Transverse colon (tissue), 4 donors: ENCODE measurements at regions not wholly inside any gene's neighbourhood (a gene's known extent, or its start where the extent isn't known, plus 50 kb on each side); places are given as distances from the start of the nearest gene placed in this dataset.
A peak's percentile ranks its signal among the peaks of the same experiment; 100 is the strongest.

Experiments
- DNase-seq: peaks from one replicate; pipeline ENCODE4 v3.0.0-alpha.2; 2019
- H3K27ac ChIP-seq, 4 donors: fragments of 200-600 bp; sonication (generic); 2 replicates each; pipeline ENCODE4 v1.5.1; 2016 to 2018; ENCODE audit warnings: inconsistent platforms in 4 of 4
- H3K27me3 ChIP-seq: fragments of 200-600 bp; sonication (generic); 2 replicates; pipeline ENCODE4 v1.5.1; 2017; ENCODE audit warnings: inconsistent platforms
- H3K36me3 ChIP-seq, 4 donors: fragments of 200-600 bp; sonication (generic); 2 replicates each; pipeline ENCODE4 v1.5.1; 2017 to 2019; ENCODE audit warnings: inconsistent platforms in 4 of 4
- H3K4me1 ChIP-seq, 4 donors: fragments of 200-600 bp; sonication (generic); 2 replicates each; pipeline ENCODE4 v1.5.1; 2017 to 2020; ENCODE audit warnings: inconsistent platforms in 4 of 4
- H3K4me3 ChIP-seq, 4 donors: fragments of 200-600 bp; sonication (generic); 1 replicate in 1 of 4; 2 replicates in 3 of 4; pipeline versions ENCODE4 v1.5.1 to v1.6.1; 2017 to 2019; ENCODE audit warnings: inconsistent platforms in 4 of 4
- H3K9me3 ChIP-seq, 2 donors: fragments of 200-600 bp; sonication (generic); 2 replicates each; pipeline ENCODE4 v1.5.1; 2017 to 2019; ENCODE audit warnings: inconsistent platforms in 2 of 2
- EP300 ChIP-seq: sonication (generic); formaldehyde crosslinking; IDR thresholded peaks from one replicate; pipeline ENCODE4 v1.6.1; 2017; ENCODE audit warnings: antibody characterized with exemption, low read depth
- POLR2A ChIP-seq: fragments of 450-650 bp; IDR thresholded peaks from one replicate; pipeline ENCODE4 v1.6.1; 2016; ENCODE audit warnings: antibody characterized with exemption, mild to moderate bottlenecking, moderate library complexity
- POLR2AphosphoS5 ChIP-seq, 3 donors: sonication (generic); formaldehyde crosslinking; IDR thresholded peaks; one replicate each; pipeline ENCODE4 v1.6.1; 2016; ENCODE audit warnings: antibody characterized with exemption in 3 of 3
- WGBS, 2 donors: methylation state at CpG; one replicate each; pipeline ENCODE4 v1.1.5; 2018; ENCODE audit warnings: low coverage in 1 of 2; 5-methylcytosine and 5-hydroxymethylcytosine counted together
- in situ Hi-C, 4 donors: fragments of 200-750 bp; cut with MboI; loops; one replicate each; pipeline versions ENCODE4 v1.15.0 to v1.15.1; 2017; ENCODE audit warnings: low sequenced_read_pairs in 3 of 4, low pct_ligation_motif_present in 1 of 4, low pct_unique_long_range_greater_than_20kb in 1 of 4
- intact Hi-C: fragments of 100-400 bp; cut with DNase I; formaldehyde crosslinking; loops from one replicate; pipeline ENCODE4 v1.15.1; 2023; ENCODE audit warnings: low total_unique reads
- TF ChIP-seq, protein P1 (sequence below), 5 experiments: fragments of 200-600 bp in 3 of 5; fragments of 450-650 bp in 2 of 5; sonication (generic) in 3 of 5; IDR thresholded peaks; 1 replicate in 2 of 5; 2 replicates in 3 of 5; pipeline ENCODE4 v1.5.1; 2016 to 2017; ENCODE audit warnings: antibody characterized with exemption in 5 of 5, inconsistent platforms in 3 of 5, mild to moderate bottlenecking in 2 of 5, moderate library complexity in 1 of 5

DNA sequence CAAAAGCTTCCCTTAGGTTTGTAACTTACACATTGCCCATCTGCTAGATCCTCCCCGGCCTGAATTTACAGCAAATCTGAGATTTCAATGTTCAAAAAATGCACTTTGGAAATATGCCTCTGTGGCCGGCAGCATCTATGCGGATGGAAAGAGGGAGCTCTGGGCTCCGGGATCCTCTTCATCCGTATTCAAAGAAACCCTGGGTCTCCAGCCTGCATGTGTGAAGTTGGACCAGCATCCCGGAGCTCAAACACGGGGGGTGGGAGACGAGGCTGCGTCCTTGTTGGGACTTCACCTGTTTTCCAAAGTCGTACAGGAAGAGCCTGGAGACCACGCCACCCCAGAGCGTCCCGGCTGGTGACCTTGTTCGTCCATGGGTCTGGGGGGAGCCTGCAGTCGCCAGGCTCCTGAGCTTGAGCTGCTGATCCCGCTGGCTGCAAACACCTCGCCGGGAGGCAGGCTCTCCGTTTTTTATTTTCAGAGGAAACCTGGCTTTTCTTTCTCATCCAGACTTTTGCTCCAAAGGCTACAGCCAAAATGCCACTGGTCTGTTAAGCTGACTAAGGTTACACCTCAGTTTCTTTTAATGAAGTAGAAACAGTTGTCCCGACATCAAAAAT, 77.4 kb downstream of the PTGR3 start:
- no peaks in the 10 kb centered on the region for H3K36me3 ChIP-seq
- in situ Hi-C loops = no loop called here

DNA sequence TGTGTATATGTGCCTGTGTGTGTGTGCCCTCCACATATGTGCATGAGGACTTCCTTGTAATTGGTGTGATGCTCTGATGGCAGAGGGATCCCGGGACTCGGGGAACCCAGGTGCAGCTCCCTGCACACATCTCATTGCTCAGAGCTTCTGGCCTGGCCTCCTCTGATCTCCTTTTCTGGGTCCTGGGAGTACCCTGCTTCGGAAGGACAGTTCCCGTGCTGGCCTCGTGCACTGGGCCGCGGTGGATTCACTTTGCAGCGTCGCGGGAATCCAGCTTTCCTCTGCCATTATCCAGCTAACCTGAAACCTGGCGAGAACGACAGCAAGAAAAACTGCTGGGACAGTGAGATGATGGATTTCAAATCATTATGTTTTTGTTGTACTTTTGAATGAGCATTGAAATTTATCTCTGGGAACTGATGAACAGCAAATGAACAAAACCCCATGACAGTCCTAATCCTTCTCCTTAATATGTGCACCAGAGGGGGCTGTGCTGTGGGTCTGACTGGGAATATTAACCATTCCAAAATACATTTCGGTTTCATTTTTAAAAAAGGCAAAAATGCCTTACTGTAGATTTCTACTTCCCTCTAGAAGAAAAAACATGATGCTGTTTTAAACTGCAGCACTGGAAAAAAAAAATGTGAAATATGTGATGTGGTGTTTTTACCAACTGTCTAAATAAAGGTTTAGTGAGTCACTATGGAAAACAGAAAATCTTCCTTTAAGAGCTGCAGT, 78.2 kb downstream of the PTGR3 start:
- peak overlapping the region in 1 of 4 donors; percentile 10 for H3K4me3 ChIP-seq
- DNase-seq = no peak
- intact Hi-C loops = no loop called here

More for the DNA sequence above, 77.4 kb downstream of the PTGR3 start:
- intact Hi-C loops = no loop called here
- DNase-seq = no peak
- TF ChIP-seq, protein P1, sequence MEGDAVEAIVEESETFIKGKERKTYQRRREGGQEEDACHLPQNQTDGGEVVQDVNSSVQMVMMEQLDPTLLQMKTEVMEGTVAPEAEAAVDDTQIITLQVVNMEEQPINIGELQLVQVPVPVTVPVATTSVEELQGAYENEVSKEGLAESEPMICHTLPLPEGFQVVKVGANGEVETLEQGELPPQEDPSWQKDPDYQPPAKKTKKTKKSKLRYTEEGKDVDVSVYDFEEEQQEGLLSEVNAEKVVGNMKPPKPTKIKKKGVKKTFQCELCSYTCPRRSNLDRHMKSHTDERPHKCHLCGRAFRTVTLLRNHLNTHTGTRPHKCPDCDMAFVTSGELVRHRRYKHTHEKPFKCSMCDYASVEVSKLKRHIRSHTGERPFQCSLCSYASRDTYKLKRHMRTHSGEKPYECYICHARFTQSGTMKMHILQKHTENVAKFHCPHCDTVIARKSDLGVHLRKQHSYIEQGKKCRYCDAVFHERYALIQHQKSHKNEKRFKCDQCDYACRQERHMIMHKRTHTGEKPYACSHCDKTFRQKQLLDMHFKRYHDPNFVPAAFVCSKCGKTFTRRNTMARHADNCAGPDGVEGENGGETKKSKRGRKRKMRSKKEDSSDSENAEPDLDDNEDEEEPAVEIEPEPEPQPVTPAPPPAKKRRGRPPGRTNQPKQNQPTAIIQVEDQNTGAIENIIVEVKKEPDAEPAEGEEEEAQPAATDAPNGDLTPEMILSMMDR (IDR thresholded peaks at IDR 0.05) = no peak
- TF ChIP-seq EP300 (no peak), POLR2AphosphoS5 (IDR thresholded peaks at IDR 0.05) (no peak), POLR2A (no peak)
- no peaks in the 10 kb centered on the region for H3K27me3 ChIP-seq
- no peak overlapping the region for H3K27ac ChIP-seq
- no peaks in the 10 kb centered on the region for H3K9me3 ChIP-seq
- H3K4me3 ChIP-seq = peak overlapping the region in 1 of 4 donors; percentile 10
- peaks cover 0 to 11% (median 8%) of the 10 kb centered on the region in 4 donors for H3K4me1 ChIP-seq
- 75 to 77% methylated on average over 5 to 20 of the region's 20 CpGs for WGBS, 2 donors

DNA sequence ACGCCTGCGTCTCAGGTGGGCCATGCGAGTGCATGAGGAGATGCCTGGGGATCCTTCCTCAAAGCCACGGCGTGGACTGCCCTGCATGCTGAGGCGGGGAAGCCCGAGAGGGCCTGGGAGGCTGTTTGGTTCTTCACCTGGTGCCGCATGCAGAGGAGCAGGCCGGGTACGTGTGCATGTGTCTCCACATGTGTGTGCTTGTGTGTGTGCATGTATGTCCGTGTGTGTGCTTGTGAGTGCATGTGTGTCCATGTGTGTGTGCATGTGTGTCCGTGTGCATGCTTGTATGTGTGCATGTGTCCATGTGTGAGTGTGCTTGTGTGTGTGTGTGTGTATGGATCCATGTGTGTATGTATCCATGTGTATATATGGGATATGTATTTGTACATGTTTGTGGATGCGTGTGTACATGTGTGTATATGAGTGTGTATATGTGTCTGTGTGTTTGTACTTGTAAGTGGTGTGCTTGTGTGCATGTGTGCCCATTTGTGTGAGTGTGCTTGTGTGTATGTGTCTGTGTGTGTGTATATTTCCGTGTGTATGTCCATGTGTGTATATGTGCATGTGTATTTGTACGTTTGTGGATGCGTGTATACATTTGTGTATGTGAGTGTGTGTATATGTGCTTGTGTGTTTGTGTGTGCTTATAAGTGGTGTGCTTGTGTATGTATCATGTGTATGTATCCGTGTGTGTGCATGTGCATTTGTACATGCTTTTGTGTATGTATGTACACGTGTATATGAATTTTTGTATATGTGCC, 79.0 kb downstream of the PTGR3 start:
- WGBS, 2 donors = 81 to 96% methylated on average over 5 to 18 of the region's 18 CpGs
- in situ Hi-C loops = no loop called here
- TF ChIP-seq, protein P1 (IDR thresholded peaks at IDR 0.05) = no peak
- TF ChIP-seq EP300 (no peak), POLR2AphosphoS5 (IDR thresholded peaks at IDR 0.05) (no peak), POLR2A (no peak)
- Histone ChIP-seq H3K36me3 (no peaks in the 10 kb centered on the region), H3K4me3 (no peak overlapping the region), H3K4me1 (peaks cover 0 to 11% (median 8%) of the 10 kb centered on the region in 4 donors), H3K27me3 (no peaks in the 10 kb centered on the region), H3K9me3 (no peaks in the 10 kb centered on the region), H3K27ac (no peak overlapping the region)
- intact Hi-C loops = no loop called here
- DNase-seq = no peak

More for the DNA sequence above, 78.2 kb downstream of the PTGR3 start:
- H3K4me1 ChIP-seq = peaks cover 0 to 11% (median 8%) of the 10 kb centered on the region in 4 donors
- TF ChIP-seq EP300 = no peak
- TF ChIP-seq, protein P1 (IDR thresholded peaks at IDR 0.05) = no peak
- no peak for TF ChIP-seq POLR2A
- TF ChIP-seq POLR2AphosphoS5 (IDR thresholded peaks at IDR 0.05) = no peak
- H3K36me3 ChIP-seq = no peaks in the 10 kb centered on the region
- no peak overlapping the region for H3K27ac ChIP-seq
- no peaks in the 10 kb centered on the region for H3K27me3 ChIP-seq
- H3K9me3 ChIP-seq = no peaks in the 10 kb centered on the region
- in situ Hi-C loops = no loop called here
- WGBS, 2 donors = 65 to 78% methylated on average over 3 to 13 of the region's 13 CpGs
